ENCODE measurements at regions not wholly inside any gene's neighbourhood (a gene's known extent, or its start where the extent isn't known, plus 50 kb on each side); places are given as distances from the start of the nearest gene placed in this dataset.
A peak's percentile ranks its signal among the peaks of the same experiment; 100 is the strongest.
"Not testable (repeated sequence)": the region's sequence is repeated elsewhere in the genome, so short reads cannot be mapped to it uniquely, and the experiment has no call there.

GRCh38 chr16:24624102-24624501, 84.7 kb downstream of the RBBP6 start:
- DNase-seq, result no peak

- no peak for DNase-seq
Observed at GRCh38 chr16:24626256-24626655, 86.9 kb downstream of the RBBP6 start.

- no peak for DNase-seq
Observed at GRCh38 chr16:24634919-24635318, 94.5 kb upstream of the TNRC6A start.

GRCh38 chr16:24635900-24636610, 93.4 kb upstream of the TNRC6A start:
- DNase-seq, result peak; percentile 34

GRCh38 chr16:24639769-24640168, 89.7 kb upstream of the TNRC6A start:
- DNase-seq, result no peak

- DNase-seq, result no peak
Observed at GRCh38 chr16:24643489-24643888, 86.0 kb upstream of the TNRC6A start.

GRCh38 chr16:24645739-24646645, 83.5 kb upstream of the TNRC6A start:
- no peak for DNase-seq

GRCh38 chr16:24646646-24646995, 82.8 kb upstream of the TNRC6A start:
- no peak for DNase-seq

GRCh38 chr16:24652209-24652712, 77.2 kb upstream of the TNRC6A start:
- no peak for DNase-seq

- no peak for DNase-seq
Observed at GRCh38 chr16:24652803-24653202, 76.6 kb upstream of the TNRC6A start.

- DNase-seq, result no peak
Observed at GRCh38 chr16:24653725-24654124, 75.7 kb upstream of the TNRC6A start.

GRCh38 chr16:24665942-24666341, 63.5 kb upstream of the TNRC6A start:
- not testable (repeated sequence) for DNase-seq

- no peak for DNase-seq
Observed at GRCh38 chr16:24667244-24667764, 62.1 kb upstream of the TNRC6A start.

- DNase-seq, result no peak
Observed at GRCh38 chr16:24668481-24669061, 60.9 kb upstream of the TNRC6A start.

GRCh38 chr16:24670623-24671454, 58.6 kb upstream of the TNRC6A start:
- peak; percentile 72 for DNase-seq

GRCh38 chr16:24671455-24671954, 57.9 kb upstream of the TNRC6A start:
- no peak for DNase-seq

- DNase-seq, result no peak
Observed at GRCh38 chr16:24673155-24673554, 56.3 kb upstream of the TNRC6A start.

GRCh38 chr16:24674877-24675276, 54.6 kb upstream of the TNRC6A start:
- DNase-seq, result no peak

- DNase-seq, result no peak
Observed at GRCh38 chr16:24677388-24677787, 52.1 kb upstream of the TNRC6A start.

Data from NCI-H524 treated with DMSO at 0.1 percent for 48 hours (cell line).